Aorta (tissue), 5 donors: ENCODE measurements at regions not wholly inside any gene's neighbourhood (a gene's known extent, or its start where the extent isn't known, plus 50 kb on each side); places are given as distances from the start of the nearest gene placed in this dataset.

Experiments used
- ATAC-seq: fragments of 200-7000 bp; cut with Tn5 transposase; one replicate; pipeline ENCODE4 v1.9.1; 2022; ENCODE audit warnings: moderate library complexity; ENCODE audit not compliant: low FRiP score
- DNase-seq, 2 donors: peaks; one replicate each; pipeline ENCODE4 v3.0.0-alpha.2; 2020
- H3K27ac ChIP-seq, 2 donors: one replicate each; pipeline ENCODE4 v1.5.1; 2013; ENCODE audit warnings: low read length in 2 of 2, mild to moderate bottlenecking in 2 of 2, moderate library complexity in 2 of 2, control low read depth in 1 of 2, inconsistent platforms in 1 of 2, low read depth in 1 of 2
- H3K27me3 ChIP-seq, 2 donors: one replicate each; pipeline ENCODE4 v1.6.1; 2013; ENCODE audit warnings: control low read depth in 1 of 2, low read length in 1 of 2, mild to moderate bottlenecking in 1 of 2, moderate library complexity in 1 of 2; ENCODE audit not compliant: insufficient read depth in 2 of 2, control insufficient read depth in 1 of 2
- H3K36me3 ChIP-seq, 2 donors: one replicate each; pipeline ENCODE4 v1.6.1; 2013; ENCODE audit warnings: control low read depth in 1 of 2, low read length in 1 of 2, mild to moderate bottlenecking in 1 of 2; ENCODE audit not compliant: insufficient read depth in 2 of 2, control insufficient read depth in 1 of 2
- H3K4me1 ChIP-seq, 2 donors: one replicate each; pipeline ENCODE4 v1.6.1; 2013; ENCODE audit warnings: low read length in 2 of 2, control low read depth in 1 of 2, mild to moderate bottlenecking in 1 of 2, moderate library complexity in 1 of 2; ENCODE audit not compliant: insufficient read depth in 2 of 2, control insufficient read depth in 1 of 2
- H3K4me3 ChIP-seq, 2 donors: one replicate each; pipeline ENCODE4 v1.5.1; 2013; ENCODE audit warnings: low read length in 2 of 2, control low read depth in 1 of 2, mild to moderate bottlenecking in 1 of 2
- H3K9me3 ChIP-seq: one replicate; pipeline ENCODE4 v1.6.1; 2013; ENCODE audit warnings: mild to moderate bottlenecking, low read length; ENCODE audit not compliant: control insufficient read depth
- WGBS, 2 donors: extraction: QIAGEN DNeasy Blood & Tissue Kit; methylation state at CpG; one replicate each; pipeline ENCODE4 v1.1.7; 2013; 5-methylcytosine and 5-hydroxymethylcytosine counted together
- intact Hi-C, 2 donors: fragments of 100-400 bp; cut with DNase I; formaldehyde crosslinking; loops; one replicate each; pipeline versions ENCODE4 v1.14.2 to v1.15.0; 2022
- donor health status: healthy with polysubstance abuse.
- donor health status: Bipolar disorder and iron deficiency.
- donor health status: DM: no; HTN: no; CAD: no.
- donor health status: DM: no; HTN: no; CAD: no.
- donor health status: DM: yes; HTN: yes; CAD: no.

GRCh38 chr18:2312440-2312839 lies 258.9 kb downstream of the METTL4 start:
- H3K27me3 ChIP-seq = no peaks in the 10 kb centered on the region
- ATAC-seq = no peak
- 75% methylated on average over 4 of the region's 4 CpGs for WGBS, 2 donors

GRCh38 chr18:2313332-2313731 lies 258.0 kb downstream of the METTL4 start:
- intact Hi-C loops = no loop called here
- DNase-seq (no peak), ATAC-seq (no peak)
- no peaks in the 10 kb centered on the region for H3K36me3 ChIP-seq
- 66 to 68% methylated on average over 3 of the region's 3 CpGs for WGBS, 2 donors
- H3K4me1 ChIP-seq = no peaks in the 10 kb centered on the region
- no peaks in the 10 kb centered on the region for H3K9me3 ChIP-seq
- no peak overlapping the region for H3K4me3 ChIP-seq
- H3K27ac ChIP-seq = no peak overlapping the region
- no peaks in the 10 kb centered on the region for H3K27me3 ChIP-seq

More at GRCh38 chr18:2312440-2312839, 258.9 kb downstream of the METTL4 start:
- H3K36me3 ChIP-seq = no peaks in the 10 kb centered on the region
- no peaks in the 10 kb centered on the region for H3K4me1 ChIP-seq
- no peak for DNase-seq
- H3K27ac ChIP-seq = no peak overlapping the region
- H3K9me3 ChIP-seq = no peaks in the 10 kb centered on the region
- no peak overlapping the region for H3K4me3 ChIP-seq
- intact Hi-C loops = no loop called here

- intact Hi-C loops = no loop called here
Observed at GRCh38 chr18:2316082-2316750, 255.1 kb downstream of the METTL4 start.

GRCh38 chr18:2316751-2317696 lies 254.3 kb downstream of the METTL4 start:
- no peak overlapping the region for H3K27ac ChIP-seq
- no peaks in the 10 kb centered on the region for H3K36me3 ChIP-seq
- ATAC-seq (no peak), DNase-seq (no peak)
- no peak overlapping the region for H3K4me3 ChIP-seq
- peaks cover 2% of the 10 kb centered on the region for H3K9me3 ChIP-seq
- WGBS, 2 donors = 38 to 43% methylated on average over 5 of the region's 5 CpGs
- H3K4me1 ChIP-seq = no peaks in the 10 kb centered on the region
- intact Hi-C loops = no loop called here
- H3K27me3 ChIP-seq = no peaks in the 10 kb centered on the region

More at GRCh38 chr18:2316082-2316750, 255.1 kb downstream of the METTL4 start:
- Histone ChIP-seq H3K27ac (no peak overlapping the region), H3K27me3 (no peaks in the 10 kb centered on the region), H3K4me1 (no peaks in the 10 kb centered on the region), H3K4me3 (no peak overlapping the region), H3K9me3 (peaks cover 2% of the 10 kb centered on the region), H3K36me3 (no peaks in the 10 kb centered on the region)
- 50 to 52% methylated on average over 3 of the region's 3 CpGs for whole genome bisulfite sequencing, 2 donors
- DNase-seq (no peak), ATAC-seq (no peak)

- intact Hi-C loops = no loop called here
- DNase-seq (no peak), ATAC-seq (no peak)
- no peak overlapping the region for H3K27ac ChIP-seq
- no peaks in the 10 kb centered on the region for H3K27me3 ChIP-seq
- H3K36me3 ChIP-seq = no peaks in the 10 kb centered on the region
- H3K4me3 ChIP-seq = no peak overlapping the region
- no peaks in the 10 kb centered on the region for H3K4me1 ChIP-seq
- H3K9me3 ChIP-seq = peaks cover 4% of the 10 kb centered on the region
Observed at GRCh38 chr18:2324459-2324858, 246.8 kb downstream of the METTL4 start.

GRCh38 chr18:2325308-2325849 lies 245.9 kb downstream of the METTL4 start:
- WGBS, 2 donors = 31 to 34% methylated on average over 4 of the region's 4 CpGs
- DNase-seq (no peak), ATAC-seq (no peak)
- no peaks in the 10 kb centered on the region for H3K4me1 ChIP-seq
- H3K36me3 ChIP-seq = no peaks in the 10 kb centered on the region
- no peak overlapping the region for H3K4me3 ChIP-seq
- H3K27me3 ChIP-seq = no peaks in the 10 kb centered on the region
- H3K27ac ChIP-seq = no peak overlapping the region
- H3K9me3 ChIP-seq = peaks cover 1% of the 10 kb centered on the region
- intact Hi-C loops = no loop called here

GRCh38 chr18:2325933-2326332 lies 245.4 kb downstream of the METTL4 start:
- Histone ChIP-seq H3K4me1 (no peaks in the 10 kb centered on the region), H3K27ac (no peak overlapping the region), H3K36me3 (no peaks in the 10 kb centered on the region), H3K9me3 (peaks cover 1% of the 10 kb centered on the region), H3K27me3 (no peaks in the 10 kb centered on the region), H3K4me3 (no peak overlapping the region)
- intact Hi-C loops = no loop called here
- ATAC-seq (no peak), DNase-seq (no peak)
- 73 to 88% methylated on average over 1 of the region's 1 CpG for WGBS, 2 donors

GRCh38 chr18:2326999-2327398 lies 244.3 kb downstream of the METTL4 start:
- intact Hi-C loops = no loop called here
- ATAC-seq = no peak

More at GRCh38 chr18:2326999-2327398, 244.3 kb downstream of the METTL4 start:
- peaks cover 1% of the 10 kb centered on the region for H3K9me3 ChIP-seq
- H3K27ac ChIP-seq = no peak overlapping the region
- no peaks in the 10 kb centered on the region for H3K4me1 ChIP-seq
- no peaks in the 10 kb centered on the region for H3K36me3 ChIP-seq
- H3K27me3 ChIP-seq = no peaks in the 10 kb centered on the region
- DNase-seq = no peak
- H3K4me3 ChIP-seq = no peak overlapping the region
- WGBS, 2 donors = 21 to 36% methylated on average over 6 of the region's 6 CpGs
